Ovary (tissue), 7 donors: ENCODE measurements at regions not wholly inside any gene's neighbourhood (a gene's known extent, or its start where the extent isn't known, plus 50 kb on each side); places are given as distances from the start of the nearest gene placed in this dataset.

ENCODE experiments used
- DNase-seq, 5 donors: peaks; one replicate each; pipeline ENCODE4 v3.0.0-alpha.2; 2019 to 2020
- H3K27ac ChIP-seq, 2 donors: fragments of 200-600 bp; one replicate each; pipeline versions ENCODE4 v1.5.1 to v1.8.0; 2019 to 2022
- H3K27me3 ChIP-seq: fragments of 200-600 bp; one replicate; pipeline ENCODE4 v1.8.0; 2022
- H3K36me3 ChIP-seq: fragments of 200-600 bp; sonication (generic); one replicate; pipeline ENCODE4 v1.5.1; 2019
- H3K4me1 ChIP-seq: one replicate; pipeline ENCODE4 v1.8.1; 2013; ENCODE audit warnings: mild to moderate bottlenecking, moderate library complexity; ENCODE audit not compliant: insufficient read depth
- H3K4me3 ChIP-seq: fragments of 200-600 bp; sonication (generic); one replicate; pipeline ENCODE4 v1.5.1; 2017
- H3K9me3 ChIP-seq, 2 donors: fragments of 200-600 bp in 1 of 2; sonication (generic) in 1 of 2; one replicate each; pipeline versions ENCODE4 v1.5.1 to v1.8.1; 2013 to 2019; ENCODE audit warnings: mild to moderate bottlenecking in 1 of 2, moderate library complexity in 1 of 2
- CTCF ChIP-seq, 3 donors: fragments of 450-650 bp in 2 of 3; fragments of 200-600 bp in 1 of 3; IDR thresholded peaks; one replicate each; pipeline versions ENCODE4 v1.5.1 to v1.8.0; 2016 to 2022; ENCODE audit warnings: antibody characterized with exemption in 3 of 3, mild to moderate bottlenecking in 1 of 3
- EP300 ChIP-seq: sonication (generic); formaldehyde crosslinking; IDR thresholded peaks from one replicate; pipeline ENCODE4 v1.6.1; 2017; ENCODE audit warnings: antibody characterized with exemption
- POLR2A ChIP-seq: fragments of 450-650 bp; IDR thresholded peaks from one replicate; pipeline ENCODE4 v1.6.1; 2017; ENCODE audit warnings: antibody characterized with exemption, mild to moderate bottlenecking, moderate library complexity
- WGBS, 3 donors: extraction: QIAGEN DNeasy Blood & Tissue Kit in 1 of 3; methylation state at CpG; one replicate each; pipeline versions ENCODE4 v1.1.5 to v1.1.7; 2013 to 2017; 5-methylcytosine and 5-hydroxymethylcytosine counted together
- intact Hi-C, 4 donors: fragments of 100-400 bp; cut with DNase I; formaldehyde crosslinking; loops; one replicate each; pipeline versions ENCODE4 v1.11.0 to v1.15.1; 2022 to 2023
- donor health status: DM: no; HTN: no; CAD: no; lungs with moderate emphysema.
- donor health status: DM: no; HTN: no; CAD: no.
- donor health status: Bipolar disorder and iron deficiency.
- donor health status: DM: no; HTN: no; CAD: no.
- donor health status: DM: yes; HTN: yes; CAD: no.

GRCh38 chr14:104358528-104359300 lies 220.3 kb downstream of the KIF26A start:
- DNase-seq, result peak in 2 of 5 donors; percentile 10 to 21
- no peaks in the 10 kb centered on the region for H3K27me3 ChIP-seq
- H3K4me1 ChIP-seq, result no peaks in the 10 kb centered on the region
- no peaks in the 10 kb centered on the region for H3K36me3 ChIP-seq
- intact Hi-C loops, result no loop called here
- H3K27ac ChIP-seq, result no peak overlapping the region
- TF ChIP-seq POLR2A, result no peak
- no peak for TF ChIP-seq EP300
- no peak for TF ChIP-seq CTCF (IDR thresholded peaks at IDR 0.05)
- H3K4me3 ChIP-seq, result no peak overlapping the region
- H3K9me3 ChIP-seq, result no peaks in the 10 kb centered on the region
- 78 to 90% (median 78%) methylated on average over 18 of the region's 18 CpGs for WGBS, 3 donors

- H3K4me1 ChIP-seq, result no peaks in the 10 kb centered on the region
- DNase-seq, result peak in 2 of 5 donors; percentile 6 to 13
- H3K27me3 ChIP-seq, result no peaks in the 10 kb centered on the region
- no peak overlapping the region for H3K27ac ChIP-seq
- no peaks in the 10 kb centered on the region for H3K36me3 ChIP-seq
- 71 to 75% (median 74%) methylated on average over 14 of the region's 14 CpGs for WGBS, 3 donors
- H3K9me3 ChIP-seq, result no peaks in the 10 kb centered on the region
- TF ChIP-seq EP300 (no peak), POLR2A (no peak), CTCF (IDR thresholded peaks at IDR 0.05) (no peak)
- intact Hi-C loops, result no loop called here
- no peak overlapping the region for H3K4me3 ChIP-seq
Observed at GRCh38 chr14:104359301-104359968, 220.1 kb upstream of the C14orf180 start.

- Histone ChIP-seq H3K4me1 (no peaks in the 10 kb centered on the region), H3K36me3 (no peaks in the 10 kb centered on the region), H3K4me3 (no peak overlapping the region), H3K27ac (no peak overlapping the region), H3K27me3 (no peaks in the 10 kb centered on the region), H3K9me3 (no peaks in the 10 kb centered on the region)
- 94 to 97% (median 96%) methylated on average over 7 of the region's 7 CpGs for WGBS, 3 donors
- intact Hi-C loops, result no loop called here
- TF ChIP-seq CTCF (IDR thresholded peaks at IDR 0.05) (no peak), EP300 (no peak), POLR2A (no peak)
- peak in 1 of 5 donors; percentile 17 for DNase-seq
Observed at GRCh38 chr14:104359969-104360442, 219.6 kb upstream of the C14orf180 start.

GRCh38 chr14:104360501-104360900 lies 219.1 kb upstream of the C14orf180 start:
- TF ChIP-seq POLR2A (no peak), CTCF (IDR thresholded peaks at IDR 0.05) (no peak), EP300 (no peak)
- Histone ChIP-seq H3K4me1 (no peaks in the 10 kb centered on the region), H3K36me3 (no peaks in the 10 kb centered on the region), H3K27me3 (no peaks in the 10 kb centered on the region), H3K9me3 (no peaks in the 10 kb centered on the region), H3K27ac (no peak overlapping the region), H3K4me3 (no peak overlapping the region)
- WGBS, 3 donors, result 77 to 78% (median 77%) methylated on average over 8 of the region's 8 CpGs
- peak in 2 of 5 donors; percentile 9 to 23 for DNase-seq
- intact Hi-C loops, result no loop called here
